NAMALWA (cell line): ENCODE measurements at regions not wholly inside any gene's neighbourhood (a gene's known extent, or its start where the extent isn't known, plus 50 kb on each side); places are given as distances from the start of the nearest gene placed in this dataset.

Experiments
- DNase-seq: peaks from one replicate; pipeline ENCODE4 v3.0.0-alpha.2; 2015; ENCODE audit warnings: low spot score

- no peak for DNase-seq
Observed at GRCh38 chr5:7016999-7017747, 303.9 kb downstream of the TENT4A start.

DNA sequence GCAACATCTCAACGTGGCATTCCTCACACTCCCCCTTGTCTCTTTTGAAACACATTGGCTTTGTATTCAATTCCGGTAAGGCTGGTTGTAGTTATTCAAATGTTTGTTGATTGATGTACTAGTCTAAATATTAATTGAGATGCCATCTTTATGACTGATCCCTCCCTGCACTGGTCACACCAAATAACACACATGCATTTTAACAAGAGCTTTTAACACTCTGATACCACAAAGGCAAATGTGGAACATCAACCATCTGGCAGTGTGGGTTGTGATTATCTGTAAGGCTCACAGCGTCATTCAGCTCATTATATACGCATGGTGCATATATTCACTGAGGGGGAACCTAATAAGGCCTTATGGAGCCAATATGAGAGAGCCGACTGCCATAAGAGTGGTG lies 305.0 kb downstream of the TENT4A start:
- DNase-seq = no peak

GRCh38 chr5:7018601-7019000 lies 305.4 kb downstream of the TENT4A start:
- peak; percentile 9 for DNase-seq

GRCh38 chr5:7036192-7036835 lies 323.1 kb downstream of the TENT4A start:
- no peak for DNase-seq

DNA sequence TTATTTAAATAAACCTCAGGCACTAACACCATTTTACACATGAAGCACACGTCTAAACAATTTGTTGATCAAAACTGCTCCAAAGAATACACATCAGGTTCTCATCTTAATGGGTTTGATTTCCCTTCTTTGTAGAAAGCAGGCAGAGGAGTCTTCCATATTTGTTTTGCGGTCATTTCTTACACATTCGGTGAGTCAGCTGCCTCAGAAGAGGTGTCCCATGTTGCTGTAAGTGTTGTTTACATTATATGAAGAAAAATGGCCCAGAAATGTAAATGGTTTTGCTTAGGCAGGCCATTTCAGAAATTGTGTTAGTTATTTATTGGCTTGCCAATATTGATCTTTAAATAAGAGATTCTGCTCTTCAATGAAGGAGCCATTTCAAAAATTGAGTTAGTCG lies 325.8 kb downstream of the TENT4A start:
- DNase-seq = no peak

DNA sequence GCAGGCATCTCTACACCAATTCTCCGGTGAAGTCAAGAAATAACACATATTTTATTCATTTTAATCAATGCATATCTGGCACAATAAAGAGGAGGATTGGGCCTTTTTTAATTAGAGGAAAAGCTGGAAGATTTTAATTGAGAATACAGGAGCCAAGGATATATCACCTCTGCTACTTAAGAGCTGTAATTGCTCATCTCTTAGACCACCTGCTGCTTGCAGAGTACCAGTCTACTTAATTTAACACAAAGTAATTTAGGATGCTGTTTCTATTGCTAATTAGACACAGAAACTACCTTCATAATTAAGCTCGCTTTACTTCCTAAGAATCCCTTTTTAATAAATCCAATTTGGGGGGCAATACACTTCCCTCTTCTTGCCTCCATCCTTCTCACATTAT lies 326.9 kb downstream of the TENT4A start:
- no peak for DNase-seq

GRCh38 chr5:7043797-7044196 lies 330.6 kb downstream of the TENT4A start:
- no peak for DNase-seq

DNA sequence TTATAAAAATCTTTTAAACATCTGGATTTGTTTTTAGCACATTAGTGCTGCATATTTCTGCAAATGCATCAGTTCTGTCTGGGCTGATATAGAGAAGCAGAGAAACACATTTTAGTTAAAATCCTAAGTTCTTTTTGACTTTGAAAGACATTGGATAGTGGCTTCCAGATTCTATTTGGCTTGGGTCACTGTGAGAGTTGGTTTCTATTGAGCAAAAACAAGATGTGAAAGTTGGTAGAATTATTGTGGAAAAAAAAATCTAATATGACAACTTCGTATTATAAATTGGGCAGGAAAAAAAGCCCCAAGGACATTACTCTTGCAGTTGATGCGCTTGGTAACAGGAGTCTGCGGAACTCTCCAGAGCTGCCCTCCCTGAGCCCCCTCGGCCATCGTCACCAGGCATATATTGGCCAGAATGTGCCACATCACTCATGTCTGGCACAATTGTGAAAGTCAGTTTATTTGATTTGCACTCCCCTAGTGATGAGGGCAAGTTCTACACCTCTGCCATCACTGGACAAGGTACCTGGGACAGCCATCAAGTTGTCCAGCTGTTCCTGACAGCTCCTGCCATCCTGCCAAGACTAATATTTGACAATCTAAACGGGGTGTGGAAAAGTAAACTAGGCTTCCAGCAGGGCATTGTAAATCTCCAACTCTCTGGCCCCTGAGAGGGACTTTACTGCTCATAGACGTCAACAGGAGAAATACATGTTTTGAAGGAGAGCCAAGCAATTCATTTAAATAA lies 334.5 kb downstream of the TENT4A start:
- no peak for DNase-seq

DNA sequence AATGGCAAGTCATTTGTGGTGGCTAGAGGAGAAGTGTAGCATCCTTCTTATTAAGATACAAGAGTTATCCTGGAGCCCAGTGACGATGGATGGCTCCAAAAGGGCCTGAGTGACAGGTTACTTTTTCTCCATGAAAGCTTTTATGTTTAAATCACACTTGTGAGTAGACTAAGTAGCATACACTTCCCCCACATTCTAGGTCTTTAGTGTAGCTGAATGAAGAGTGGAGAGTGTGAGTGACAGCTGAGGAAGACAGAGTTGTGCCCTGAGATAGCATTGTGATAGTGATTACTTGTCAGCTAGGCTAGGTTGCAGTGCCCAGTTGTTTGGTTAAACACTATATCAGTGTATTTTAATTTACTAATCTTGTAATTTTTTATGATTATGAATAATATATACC lies 337.8 kb downstream of the TENT4A start:
- DNase-seq = no peak

GRCh38 chr5:7053125-7053524 lies 339.9 kb downstream of the TENT4A start:
- no peak for DNase-seq

GRCh38 chr5:7053528-7054209 lies 340.4 kb downstream of the TENT4A start:
- DNase-seq = no peak

DNA sequence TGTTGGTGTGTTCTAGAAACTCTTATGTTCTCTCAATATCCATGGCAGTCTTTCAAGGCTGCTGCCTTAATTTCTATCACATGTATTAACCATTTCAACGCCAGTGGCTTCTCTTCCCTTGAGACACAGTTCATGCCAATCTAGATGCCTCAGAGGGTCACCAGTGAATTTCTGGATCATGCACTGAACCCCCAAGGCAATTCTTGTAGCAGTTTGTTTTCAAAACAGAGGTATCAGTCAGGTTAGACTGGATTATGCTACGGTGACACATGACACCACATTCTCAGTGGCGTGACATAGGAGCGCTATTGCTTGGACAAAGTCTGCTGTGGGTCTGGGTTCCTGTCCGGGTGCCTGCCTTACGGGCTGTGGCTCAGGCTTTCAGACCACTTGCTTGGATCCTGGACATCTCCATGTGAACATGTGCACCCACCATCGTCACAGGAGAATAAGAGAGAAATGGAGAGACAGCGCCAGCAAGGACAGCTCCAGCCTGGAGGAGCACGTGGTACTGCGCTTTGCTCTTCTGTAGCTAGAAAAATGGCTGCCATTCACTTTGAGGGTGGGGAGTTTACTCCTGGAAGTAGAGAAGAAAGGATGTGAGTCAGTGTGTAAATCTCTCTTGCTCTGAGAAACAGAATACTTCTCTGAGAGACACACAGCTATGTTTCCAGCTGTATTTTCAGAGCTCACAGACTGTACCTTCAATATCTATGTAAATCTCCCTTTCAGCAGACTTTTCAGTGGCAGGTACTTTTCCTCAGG lies 329.3 kb upstream of the ADCY2 start:
- DNase-seq = no peak

DNA sequence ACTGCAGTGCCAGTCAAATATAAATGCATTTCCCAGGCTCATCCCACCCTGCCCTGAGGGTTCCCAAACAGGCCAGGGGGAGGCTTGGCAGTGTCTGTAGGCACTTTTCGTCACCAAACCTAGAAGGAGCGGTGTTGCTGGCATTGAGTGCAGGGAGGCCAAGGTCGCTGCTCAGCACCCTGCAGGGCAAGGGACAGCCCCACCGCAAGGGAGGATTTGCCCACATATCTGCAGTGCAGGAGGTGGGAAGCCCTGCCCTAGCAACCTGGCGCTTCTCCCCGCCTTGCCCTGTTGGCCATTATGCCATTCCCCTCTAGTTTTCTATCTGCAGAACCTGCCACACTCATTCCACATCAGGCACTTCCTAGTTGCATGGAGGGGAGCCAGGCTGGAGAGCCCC lies 327.8 kb upstream of the ADCY2 start:
- no peak for DNase-seq

GRCh38 chr5:7068899-7069298 lies 327.0 kb upstream of the ADCY2 start:
- DNase-seq = no peak

DNA sequence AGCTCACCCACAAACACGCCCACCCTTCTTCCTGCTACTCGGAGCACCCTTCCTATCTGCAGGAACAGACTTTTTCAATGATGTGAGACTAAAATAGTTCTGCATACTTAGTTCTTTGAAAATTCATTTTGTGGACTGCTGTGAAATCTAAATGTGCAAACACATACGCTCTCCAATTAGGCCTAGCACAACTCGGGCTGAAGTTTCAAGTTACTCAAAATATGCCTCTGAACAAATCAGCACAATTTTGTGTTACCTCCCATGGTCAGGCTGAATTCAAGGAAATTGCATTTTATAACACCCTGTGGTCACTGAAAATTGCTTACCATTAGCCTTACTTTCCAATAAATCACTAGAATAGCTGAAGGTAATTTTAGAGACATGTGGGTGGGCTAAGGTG lies 323.8 kb upstream of the ADCY2 start:
- DNase-seq = no peak

DNA sequence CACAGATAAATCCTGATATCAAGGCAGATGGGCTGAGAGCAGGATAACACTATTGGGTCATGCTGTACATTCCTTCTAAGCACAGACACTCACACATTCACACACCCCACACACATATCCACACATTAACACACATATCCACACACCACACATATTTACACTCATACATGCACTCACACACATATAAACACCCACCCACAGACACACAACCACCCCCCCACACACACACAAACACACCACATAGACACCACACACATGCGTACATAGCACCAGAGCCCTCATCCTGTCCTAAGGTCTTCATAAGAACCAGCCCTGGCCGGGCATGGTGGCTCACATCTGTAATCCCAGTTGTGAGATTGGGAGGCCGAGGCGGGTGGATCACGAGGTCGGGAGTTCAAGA lies 322.3 kb upstream of the ADCY2 start:
- no peak for DNase-seq

DNA sequence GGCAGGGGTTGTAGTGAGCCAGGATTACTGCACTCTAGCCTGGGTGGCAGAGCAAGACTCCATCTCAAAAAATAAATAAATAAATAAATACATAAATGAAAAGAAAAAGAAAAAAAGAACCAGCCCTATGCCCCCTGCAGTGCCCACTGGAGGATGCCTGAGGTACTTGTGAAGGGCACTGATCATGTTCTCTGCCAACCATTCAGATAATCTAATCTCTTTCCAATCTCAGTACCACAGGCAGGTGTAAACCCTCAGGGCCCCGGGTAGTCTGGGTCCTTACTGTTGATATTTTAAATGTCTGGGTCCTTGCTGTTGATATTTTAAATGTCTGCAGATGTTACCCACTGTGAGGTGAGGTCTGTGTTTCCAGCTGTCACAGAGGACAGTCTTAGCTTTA lies 321.8 kb upstream of the ADCY2 start:
- DNase-seq = peak; percentile 23

GRCh38 chr5:7075470-7075869 lies 320.5 kb upstream of the ADCY2 start:
- DNase-seq = no peak

DNA sequence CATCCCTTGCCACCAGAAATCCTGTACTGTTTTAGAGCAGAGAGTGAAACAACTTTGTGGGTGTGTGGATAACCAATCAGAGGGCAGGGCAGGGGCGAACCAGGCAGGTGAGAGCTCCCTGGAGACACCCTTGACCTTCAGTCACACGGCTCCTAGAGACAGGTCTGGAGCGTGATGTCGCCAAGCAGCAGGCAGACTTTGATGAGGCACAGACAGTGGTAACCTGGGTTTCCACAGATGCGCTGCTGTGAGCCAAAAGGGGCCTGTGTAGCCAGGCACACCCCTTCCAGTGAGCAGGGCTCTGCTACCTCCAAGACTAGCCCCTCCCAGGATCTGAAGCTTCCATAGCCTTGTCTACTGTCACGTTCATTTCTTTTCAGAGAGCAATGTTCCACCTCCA lies 317.8 kb upstream of the ADCY2 start:
- no peak for DNase-seq

DNA sequence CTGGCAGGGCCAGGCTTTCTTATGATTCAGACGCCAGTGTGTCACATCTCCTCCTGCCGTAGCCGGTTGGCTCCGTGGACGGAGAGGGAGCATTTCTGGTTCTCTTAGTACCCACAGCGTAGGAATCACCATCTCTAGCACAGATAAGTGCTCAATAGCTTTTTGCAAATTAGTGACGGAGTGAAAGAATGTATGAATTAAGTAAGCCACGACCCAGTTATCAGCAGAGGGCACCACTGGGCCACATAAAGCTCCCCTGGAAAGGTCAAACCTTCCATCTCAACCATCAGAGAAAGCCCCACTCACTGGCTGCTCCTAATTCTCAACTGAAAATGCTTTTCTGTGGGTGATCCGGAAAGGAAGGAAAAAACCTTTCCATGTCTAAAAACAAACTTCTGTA lies 317.0 kb upstream of the ADCY2 start:
- DNase-seq = peak; percentile 56

DNA sequence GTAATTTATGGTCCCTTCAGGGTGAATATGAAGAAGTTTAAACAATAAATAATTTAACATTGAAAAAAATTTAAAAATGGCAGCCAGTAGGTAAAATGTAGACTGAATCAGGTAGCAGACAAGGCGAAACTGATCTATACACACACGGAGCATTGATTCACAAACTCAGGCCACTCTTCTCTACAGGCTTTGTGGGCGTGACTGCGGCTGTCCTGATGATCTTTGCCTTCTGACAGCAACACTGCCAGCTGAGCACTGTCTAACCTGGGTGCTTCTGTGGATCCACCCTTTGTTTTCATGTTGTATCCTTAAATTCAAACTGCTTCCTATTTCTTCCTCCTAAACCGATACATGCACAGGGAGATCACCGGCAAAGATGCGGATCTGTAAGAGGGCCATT lies 315.4 kb upstream of the ADCY2 start:
- no peak for DNase-seq

DNA sequence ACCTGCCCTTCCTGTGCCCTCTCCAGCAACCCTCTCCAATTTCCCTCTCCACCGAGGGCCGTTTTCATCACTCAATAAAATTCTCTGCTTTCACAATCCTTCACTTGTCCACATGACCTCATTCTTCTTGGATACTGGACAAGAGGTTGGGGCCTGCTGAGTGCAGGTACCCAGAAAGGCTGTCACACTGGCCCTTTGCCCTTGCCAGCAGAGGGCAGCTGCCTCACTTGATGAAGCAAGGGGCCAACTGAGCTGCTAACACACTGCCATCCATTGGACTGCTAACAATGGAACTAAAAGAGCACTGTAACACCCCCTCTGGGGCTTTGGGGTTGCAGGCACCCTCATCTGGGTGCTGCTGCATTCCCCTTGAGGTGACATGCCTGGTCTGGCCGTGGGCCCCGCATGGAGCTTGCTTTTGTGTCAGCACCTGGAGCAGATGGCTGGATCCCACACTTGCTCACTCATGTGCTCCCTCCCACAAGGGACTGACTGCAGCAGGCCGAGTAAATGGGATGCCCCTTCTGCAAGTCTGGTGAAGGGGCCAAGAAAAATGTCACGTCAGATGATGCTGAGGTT lies 308.1 kb upstream of the ADCY2 start:
- DNase-seq = no peak
